ENCODE measurements at regions not wholly inside any gene's neighbourhood (a gene's known extent, or its start where the extent isn't known, plus 50 kb on each side); places are given as distances from the start of the nearest gene placed in this dataset.

- no peak overlapping the region for H3K27ac ChIP-seq
- no peaks in the 10 kb centered on the region for H3K27me3 ChIP-seq
- TF ChIP-seq POLR2AphosphoS5 (IDR thresholded peaks at IDR 0.05): no peak
- TF ChIP-seq POLR2A (IDR thresholded peaks at IDR 0.05): no peak
- TF ChIP-seq CTCF (IDR thresholded peaks at IDR 0.05): no peak
- no peak for TF ChIP-seq EP300 (IDR thresholded peaks at IDR 0.05)
- WGBS, 2 donors: 81 to 83% methylated on average over 6 of the region's 6 CpGs
- no peak for ATAC-seq (ENCODE audit: low FRiP score in 2 of 2)
- H3K4me3 ChIP-seq: no peak overlapping the region
- H3K9me3 ChIP-seq: peaks cover 0 to 6% (median 2%) of the 10 kb centered on the region in 4 donors
- H3K4me1 ChIP-seq: no peaks in the 10 kb centered on the region
- no peak for DNase-seq
- no peaks in the 10 kb centered on the region for H3K36me3 ChIP-seq
Measured at GRCh38 chr3:66910266-66911055, 87.6 kb upstream of the KBTBD8 start.

- no peaks in the 10 kb centered on the region for H3K36me3 ChIP-seq
- DNase-seq: no peak
- no peak overlapping the region for H3K4me3 ChIP-seq
- no peaks in the 10 kb centered on the region for H3K27me3 ChIP-seq
- H3K4me1 ChIP-seq: no peaks in the 10 kb centered on the region
- no peak overlapping the region for H3K27ac ChIP-seq
- TF ChIP-seq POLR2A (IDR thresholded peaks at IDR 0.05): no peak
- no peak for TF ChIP-seq CTCF (IDR thresholded peaks at IDR 0.05)
- no peak for TF ChIP-seq POLR2AphosphoS5 (IDR thresholded peaks at IDR 0.05)
- no peak for TF ChIP-seq EP300 (IDR thresholded peaks at IDR 0.05)
- peaks cover 0 to 6% (median 2%) of the 10 kb centered on the region in 4 donors for H3K9me3 ChIP-seq
- no peak for ATAC-seq (ENCODE audit: low FRiP score in 2 of 2)
Measured at GRCh38 chr3:66912306-66912705, 85.8 kb upstream of the KBTBD8 start.

- DNase-seq (no peak), ATAC-seq (ENCODE audit: low FRiP score in 2 of 2) (no peak)
- WGBS, 2 donors: 91 to 93% methylated on average over 2 of the region's 2 CpGs
- H3K4me3 ChIP-seq: no peak overlapping the region
- H3K27me3 ChIP-seq: no peaks in the 10 kb centered on the region
- H3K36me3 ChIP-seq: no peaks in the 10 kb centered on the region
- no peak overlapping the region for H3K27ac ChIP-seq
- no peaks in the 10 kb centered on the region for H3K4me1 ChIP-seq
- TF ChIP-seq CTCF (IDR thresholded peaks at IDR 0.05): no peak
- TF ChIP-seq POLR2AphosphoS5 (IDR thresholded peaks at IDR 0.05): no peak
- no peak for TF ChIP-seq POLR2A (IDR thresholded peaks at IDR 0.05)
- TF ChIP-seq EP300 (IDR thresholded peaks at IDR 0.05): no peak
- H3K9me3 ChIP-seq: no peaks in the 10 kb centered on the region
Measured at GRCh38 chr3:66922058-66922457, 76.0 kb upstream of the KBTBD8 start.

- H3K36me3 ChIP-seq: no peaks in the 10 kb centered on the region
- TF ChIP-seq CTCF (IDR thresholded peaks at IDR 0.05): no peak
- no peak for TF ChIP-seq EP300 (IDR thresholded peaks at IDR 0.05)
- TF ChIP-seq POLR2AphosphoS5 (IDR thresholded peaks at IDR 0.05): no peak
- no peak for TF ChIP-seq POLR2A (IDR thresholded peaks at IDR 0.05)
- ATAC-seq (ENCODE audit: low FRiP score in 2 of 2) (no peak), DNase-seq (no peak)
- H3K27ac ChIP-seq: no peak overlapping the region
- H3K4me1 ChIP-seq: no peaks in the 10 kb centered on the region
- H3K9me3 ChIP-seq: no peaks in the 10 kb centered on the region
- H3K27me3 ChIP-seq: no peaks in the 10 kb centered on the region
- H3K4me3 ChIP-seq: no peak overlapping the region
Measured at GRCh38 chr3:66923969-66924368, 74.1 kb upstream of the KBTBD8 start.

- WGBS, 2 donors: 75 to 76% methylated on average over 2 of the region's 2 CpGs
- no peaks in the 10 kb centered on the region for H3K4me1 ChIP-seq
- no peak overlapping the region for H3K4me3 ChIP-seq
- no peak overlapping the region for H3K27ac ChIP-seq
- no peak for TF ChIP-seq POLR2AphosphoS5 (IDR thresholded peaks at IDR 0.05)
- no peaks in the 10 kb centered on the region for H3K27me3 ChIP-seq
- DNase-seq: no peak
- no peaks in the 10 kb centered on the region for H3K9me3 ChIP-seq
- ATAC-seq (ENCODE audit: low FRiP score in 2 of 2): no peak
- no peaks in the 10 kb centered on the region for H3K36me3 ChIP-seq
Measured at GRCh38 chr3:66928252-66928651, 69.9 kb upstream of the KBTBD8 start.
